HFFc6 (cell line): ENCODE measurements at regions not wholly inside any gene's neighbourhood (a gene's known extent, or its start where the extent isn't known, plus 50 kb on each side); places are given as distances from the start of the nearest gene placed in this dataset.

ENCODE experiments used
- DNase-seq: peaks from one replicate; pipeline ENCODE4 v3.0.0-alpha.2; 2018
- H3K27ac Mint-ChIP-seq: 2 replicates; pipeline ENCODE4 v1.8.0; 2020; ENCODE audit warnings: mild to moderate bottlenecking, mixed read lengths
- H3K27me3 Mint-ChIP-seq: 2 replicates; pipeline ENCODE4 v1.8.0; 2021; ENCODE audit warnings: mild to moderate bottlenecking, moderate library complexity, mixed read lengths; ENCODE audit not compliant: insufficient read depth
- H3K36me3 Mint-ChIP-seq: 2 replicates; pipeline ENCODE4 v1.8.0; 2021; ENCODE audit warnings: low read depth, mixed read lengths
- H3K4me1 Mint-ChIP-seq: 2 replicates; pipeline ENCODE4 v1.8.0; 2020; ENCODE audit warnings: low read depth, mixed read lengths
- H3K4me3 Mint-ChIP-seq: 2 replicates; pipeline ENCODE4 v1.8.0; 2020; ENCODE audit warnings: mild to moderate bottlenecking, moderate library complexity, mixed read lengths
- H3K9me3 Mint-ChIP-seq: 2 replicates; pipeline ENCODE4 v1.8.0; 2020; ENCODE audit warnings: mild to moderate bottlenecking, mixed read lengths
- CTCF ChIP-seq: fragments of 200-600 bp; sonication (generic); IDR thresholded peaks from 2 replicates; pipeline ENCODE4 v1.5.0; 2021; ENCODE audit warnings: antibody characterized with exemption, mild to moderate bottlenecking

GRCh38 chr2:6233993-6234392 is 541.8 kb downstream of the SOX11 start:
- peaks cover 81% of the 10 kb centered on the region for H3K9me3 Mint-ChIP-seq
- no peak for DNase-seq
- H3K27me3 Mint-ChIP-seq: no peaks in the 10 kb centered on the region
- H3K36me3 Mint-ChIP-seq: peaks cover 7% of the 10 kb centered on the region
- H3K4me1 Mint-ChIP-seq: no peaks in the 10 kb centered on the region
- TF ChIP-seq CTCF: no peak
- no peak overlapping the region for H3K4me3 Mint-ChIP-seq
- H3K27ac Mint-ChIP-seq: no peak overlapping the region

- DNase-seq: no peak
- no peak for TF ChIP-seq CTCF
- H3K4me3 Mint-ChIP-seq: no peak overlapping the region
- H3K4me1 Mint-ChIP-seq: no peaks in the 10 kb centered on the region
- no peaks in the 10 kb centered on the region for H3K27me3 Mint-ChIP-seq
- peaks cover 80% of the 10 kb centered on the region for H3K9me3 Mint-ChIP-seq
- H3K36me3 Mint-ChIP-seq: peaks cover 7% of the 10 kb centered on the region
- no peak overlapping the region for H3K27ac Mint-ChIP-seq
Observed at GRCh38 chr2:6234702-6235101, 542.5 kb downstream of the SOX11 start.

- no peak for TF ChIP-seq CTCF
- H3K27me3 Mint-ChIP-seq: no peaks in the 10 kb centered on the region
- H3K9me3 Mint-ChIP-seq: peaks cover 75% of the 10 kb centered on the region
- no peak for DNase-seq
- H3K36me3 Mint-ChIP-seq: peaks cover 7% of the 10 kb centered on the region
- no peak overlapping the region for H3K27ac Mint-ChIP-seq
- no peak overlapping the region for H3K4me3 Mint-ChIP-seq
- H3K4me1 Mint-ChIP-seq: no peaks in the 10 kb centered on the region
Observed at GRCh38 chr2:6236317-6236716, 544.1 kb downstream of the SOX11 start.

- no peak overlapping the region for H3K4me3 Mint-ChIP-seq
- no peaks in the 10 kb centered on the region for H3K4me1 Mint-ChIP-seq
- H3K9me3 Mint-ChIP-seq: peaks cover 73% of the 10 kb centered on the region
- H3K27me3 Mint-ChIP-seq: no peaks in the 10 kb centered on the region
- H3K27ac Mint-ChIP-seq: no peak overlapping the region
- no peak for TF ChIP-seq CTCF
- DNase-seq: no peak
- peaks cover 7% of the 10 kb centered on the region for H3K36me3 Mint-ChIP-seq
Observed at GRCh38 chr2:6237039-6237660, 545.0 kb downstream of the SOX11 start.

- no peak for TF ChIP-seq CTCF
- no peaks in the 10 kb centered on the region for H3K4me1 Mint-ChIP-seq
- peaks cover 2% of the 10 kb centered on the region; the same call in 1 of the 2 replicates for H3K27me3 Mint-ChIP-seq
- peaks cover 13% of the 10 kb centered on the region for H3K9me3 Mint-ChIP-seq
- H3K4me3 Mint-ChIP-seq: no peak overlapping the region
- DNase-seq: no peak
- no peaks in the 10 kb centered on the region for H3K36me3 Mint-ChIP-seq
- no peak overlapping the region for H3K27ac Mint-ChIP-seq
Observed at GRCh38 chr2:6249557-6249956, 557.4 kb downstream of the SOX11 start.

GRCh38 chr2:6254441-6254840 is 562.3 kb downstream of the SOX11 start:
- H3K36me3 Mint-ChIP-seq: no peaks in the 10 kb centered on the region
- H3K27me3 Mint-ChIP-seq: peaks cover 3% of the 10 kb centered on the region; the same call in 1 of the 2 replicates
- no peaks in the 10 kb centered on the region for H3K4me1 Mint-ChIP-seq
- H3K9me3 Mint-ChIP-seq: peaks cover 27% of the 10 kb centered on the region
- no peak for TF ChIP-seq CTCF
- no peak for DNase-seq
- H3K4me3 Mint-ChIP-seq: no peak overlapping the region
- no peak overlapping the region for H3K27ac Mint-ChIP-seq
